Kasumi-1 (cell line): ENCODE measurements at regions not wholly inside any gene's neighbourhood (a gene's known extent, or its start where the extent isn't known, plus 50 kb on each side); places are given as distances from the start of the nearest gene placed in this dataset.
A peak's percentile ranks its signal among the peaks of the same experiment; 100 is the strongest.
"Not testable (repeated sequence)": the region's sequence is repeated elsewhere in the genome, so short reads cannot be mapped to it uniquely, and the experiment has no call there.

Experiments used
- DNase-seq, 2 experiments: peaks; one replicate each; lab custom pipeline; 2025; lab: John Stamatoyannopoulos, UW

DNA sequence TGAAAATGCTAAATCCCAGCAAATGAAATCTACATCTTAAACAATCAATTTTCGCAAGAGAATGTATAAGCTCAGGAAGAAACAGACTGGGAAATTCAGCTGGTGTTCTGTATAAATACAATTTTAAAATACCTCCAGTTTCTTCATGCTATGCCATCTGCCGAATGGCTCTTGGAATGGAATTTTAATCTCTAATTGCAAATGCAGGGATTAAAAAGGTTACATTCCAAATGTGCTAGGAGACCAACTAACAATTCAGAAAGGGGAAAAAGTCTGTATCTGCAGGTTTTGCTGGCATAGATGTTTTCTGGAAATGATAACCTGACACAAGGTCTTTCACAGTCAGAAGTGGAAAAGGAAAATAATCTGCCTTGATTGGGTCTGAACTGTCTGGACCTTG lies 379.7 kb downstream of the MAT2B start:
- DNase-seq, result no peak

DNA sequence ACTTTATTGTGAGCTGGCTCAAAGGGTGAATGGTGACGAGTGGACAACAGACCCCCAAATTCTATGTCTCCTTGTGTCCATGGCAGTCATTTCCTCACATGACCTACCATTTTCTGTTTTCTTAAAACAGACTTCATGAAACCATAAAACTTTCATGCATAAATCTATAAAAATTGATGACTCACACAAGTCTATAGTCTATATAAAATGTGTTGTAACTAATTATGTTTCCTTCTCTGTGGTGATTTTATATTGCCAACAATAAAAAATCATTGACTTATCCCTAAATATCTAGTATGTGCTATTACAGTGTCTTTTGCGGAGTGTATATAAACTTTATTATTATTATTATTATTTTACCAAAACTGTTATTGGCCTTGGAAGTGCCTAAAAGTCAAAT lies 382.4 kb downstream of the MAT2B start:
- no peak for DNase-seq

DNA sequence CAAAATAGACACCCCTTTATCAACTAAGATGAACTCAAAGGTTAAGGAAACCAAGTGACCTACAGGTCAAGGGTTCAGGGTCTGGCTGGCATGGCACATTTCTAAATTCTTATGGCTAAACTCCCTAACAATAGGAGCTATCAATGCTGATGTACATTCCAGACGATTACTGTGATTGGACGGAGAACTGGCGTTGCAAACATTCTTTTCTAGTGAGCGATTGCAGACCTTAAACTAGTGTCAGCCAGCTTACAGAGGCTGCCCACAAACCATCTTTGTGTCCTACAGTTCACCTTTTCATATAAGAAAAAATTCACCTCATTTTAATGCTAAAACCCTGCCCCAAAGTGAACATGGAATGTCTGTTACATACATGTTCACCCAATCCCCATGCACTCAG lies 382.9 kb downstream of the MAT2B start:
- no peak for DNase-seq

DNA sequence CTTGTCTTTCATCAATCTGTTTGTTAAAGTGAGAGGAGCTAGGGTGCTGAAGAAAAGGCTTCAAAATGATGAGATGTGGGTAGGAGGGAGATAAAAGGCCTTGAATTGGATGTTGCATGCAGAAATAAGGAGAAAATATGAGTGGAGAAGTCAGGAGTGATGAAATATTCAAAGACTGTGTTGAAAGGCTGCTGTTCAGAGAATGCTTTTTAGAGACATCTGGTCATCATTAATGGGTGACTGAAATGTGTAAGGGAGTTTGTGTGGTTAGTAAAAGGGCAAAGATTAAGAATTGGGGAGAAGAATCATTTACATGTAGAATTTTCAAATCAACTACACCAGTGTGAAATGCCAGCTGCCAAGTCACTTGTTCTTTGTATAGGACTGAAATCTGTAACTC lies 383.9 kb downstream of the MAT2B start:
- no peak for DNase-seq

DNA sequence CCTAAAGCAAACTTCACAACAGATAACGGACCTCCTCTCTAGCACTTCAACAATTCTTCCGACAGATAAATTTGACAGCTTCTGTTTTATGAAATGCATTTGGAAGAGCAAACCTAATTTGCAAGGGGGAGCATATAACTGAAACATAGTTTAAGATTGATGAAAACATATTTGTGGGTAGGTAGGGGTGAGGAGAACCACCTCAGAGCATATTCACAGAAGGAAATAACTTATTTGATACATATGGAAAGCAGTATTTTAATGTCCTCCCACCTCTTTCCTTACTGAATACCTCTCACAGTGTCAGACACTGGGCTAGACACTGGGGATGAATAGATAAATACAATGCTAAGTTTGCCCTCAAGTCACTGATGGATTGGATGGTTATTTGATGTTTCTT lies 384.8 kb downstream of the MAT2B start:
- DNase-seq, result no peak

DNA sequence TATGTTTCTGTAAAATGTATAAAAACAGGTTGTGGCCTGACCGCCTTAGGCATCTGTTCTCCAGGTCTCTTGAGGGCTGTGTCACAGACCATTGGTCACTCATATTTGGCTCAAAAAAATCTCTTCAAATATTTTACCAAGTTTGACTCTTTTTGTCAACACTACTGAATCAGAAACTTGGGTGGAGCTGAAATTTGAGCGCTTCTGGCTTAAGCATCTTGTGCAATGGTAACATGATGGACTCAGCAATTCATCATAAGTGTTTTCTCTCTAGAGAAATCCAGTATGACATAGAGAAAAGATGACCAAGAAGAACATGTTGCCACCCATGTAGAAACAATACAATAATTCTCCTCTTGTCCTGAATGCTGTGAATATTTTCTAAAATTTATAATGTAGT lies 387.9 kb downstream of the MAT2B start:
- DNase-seq, result no peak

DNA sequence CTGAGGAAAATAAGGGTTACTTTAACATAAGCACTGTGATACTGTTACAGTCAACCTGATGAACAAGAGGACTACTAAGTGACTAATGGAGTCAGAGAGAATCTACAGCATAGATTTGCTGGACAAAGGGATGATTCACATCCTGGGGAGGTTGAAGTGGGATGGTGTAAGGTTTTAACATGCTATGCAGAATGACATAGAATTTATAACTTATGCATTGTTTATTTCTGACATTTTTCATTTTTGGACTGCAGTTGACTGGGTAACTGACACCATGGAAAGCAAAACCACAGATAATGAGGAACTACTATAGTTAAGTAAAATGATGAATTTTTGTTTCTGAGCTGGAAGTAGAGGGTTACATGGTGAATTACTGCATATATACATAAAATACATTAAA lies 389.2 kb downstream of the MAT2B start:
- DNase-seq, result peak; percentile 50 to 54

DNA sequence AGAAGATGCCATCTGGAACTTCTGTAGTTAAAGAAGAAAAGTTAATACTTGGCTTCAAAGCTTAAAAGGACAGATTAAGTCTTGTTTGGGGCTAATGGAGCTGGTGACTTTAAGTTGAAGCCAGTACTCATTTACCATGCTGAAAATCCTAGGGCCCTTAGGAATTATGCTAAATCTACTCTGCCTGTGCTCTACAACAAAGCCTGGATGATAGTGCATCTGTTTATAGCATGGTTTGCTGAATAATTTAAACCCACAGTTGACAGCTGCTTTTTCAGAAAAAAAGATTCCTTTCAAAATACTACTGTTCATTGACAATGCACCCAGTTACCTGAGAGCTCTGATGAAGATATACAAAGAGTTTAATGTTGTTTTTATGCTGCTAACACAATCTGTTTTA lies 393.5 kb downstream of the MAT2B start:
- DNase-seq, result no peak

DNA sequence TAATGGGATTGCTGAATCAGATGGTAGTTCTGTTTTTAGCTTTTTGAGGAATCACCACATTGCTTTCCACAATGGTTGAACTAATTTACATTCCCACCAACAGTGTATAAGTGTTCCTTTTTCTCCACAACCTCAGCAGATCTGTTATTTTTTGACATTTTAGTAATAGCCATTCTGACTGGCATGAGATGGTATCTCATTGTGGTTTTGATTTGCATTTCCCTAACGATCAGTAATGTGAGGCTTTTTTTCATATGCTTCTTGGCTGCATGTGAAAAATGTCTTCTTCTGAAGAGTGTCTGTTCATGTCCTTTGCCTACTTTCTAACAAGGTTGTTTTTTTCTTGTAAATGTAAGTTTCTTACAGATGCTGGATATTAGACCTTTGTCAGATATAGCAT lies 402.4 kb downstream of the MAT2B start:
- not testable (repeated sequence) for DNase-seq

DNA sequence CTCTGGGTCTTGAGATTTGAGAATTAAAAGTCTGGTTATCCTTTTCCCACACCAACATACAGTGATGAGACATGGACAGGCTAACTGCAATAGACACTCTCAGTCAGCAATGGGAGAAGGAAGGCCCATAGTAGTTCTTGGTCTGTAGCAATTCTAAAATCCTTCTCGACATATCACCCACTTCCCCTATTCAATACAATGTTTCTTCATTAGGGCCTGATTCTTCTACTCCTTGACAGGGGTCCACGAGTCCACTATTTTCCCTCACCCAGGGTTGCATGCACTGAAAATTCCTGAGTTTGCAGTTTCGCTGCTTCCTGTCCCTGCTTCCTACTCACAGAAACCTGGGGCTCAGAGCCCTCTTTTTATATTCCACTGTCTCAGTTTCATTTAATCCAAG lies 402.8 kb downstream of the MAT2B start:
- no peak for DNase-seq

DNA sequence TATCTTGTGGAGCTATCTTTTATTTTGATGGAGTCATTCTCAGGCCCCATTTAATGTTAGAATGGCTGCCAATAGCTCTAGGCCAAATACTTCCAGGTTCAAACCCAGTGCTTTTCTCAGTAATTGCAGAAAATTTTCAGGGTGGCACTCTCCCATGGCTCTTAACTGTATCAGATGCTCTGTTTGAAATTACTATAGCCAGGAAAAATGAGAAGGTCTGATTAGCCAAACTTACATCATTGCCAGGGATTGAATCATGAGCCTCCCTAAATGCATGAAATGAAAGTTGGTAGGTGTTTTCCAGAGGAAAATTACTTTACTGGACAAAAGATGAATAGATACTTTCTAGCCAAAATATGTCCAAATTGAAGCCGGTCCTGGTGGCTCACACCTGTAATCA lies 404.8 kb downstream of the MAT2B start:
- DNase-seq, result no peak

DNA sequence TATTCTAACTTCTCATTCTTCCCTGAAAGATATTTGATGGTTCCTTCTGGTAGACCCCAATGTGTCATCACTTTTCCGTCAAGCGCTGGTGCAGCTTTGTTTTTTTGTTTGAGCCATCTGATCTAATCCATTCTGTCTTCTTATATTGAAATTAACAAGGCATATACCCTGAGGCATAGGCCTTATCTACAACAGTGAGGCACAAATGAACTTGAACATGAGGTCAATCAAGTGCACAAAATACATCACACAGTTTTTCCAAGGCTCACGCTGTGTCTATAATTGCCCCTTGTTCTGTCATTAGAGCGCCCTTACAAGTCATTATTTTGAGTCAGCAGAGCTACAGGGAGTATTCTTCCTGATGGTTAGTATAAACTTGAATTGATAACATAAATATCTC lies 406.6 kb downstream of the MAT2B start:
- DNase-seq, result no peak

DNA sequence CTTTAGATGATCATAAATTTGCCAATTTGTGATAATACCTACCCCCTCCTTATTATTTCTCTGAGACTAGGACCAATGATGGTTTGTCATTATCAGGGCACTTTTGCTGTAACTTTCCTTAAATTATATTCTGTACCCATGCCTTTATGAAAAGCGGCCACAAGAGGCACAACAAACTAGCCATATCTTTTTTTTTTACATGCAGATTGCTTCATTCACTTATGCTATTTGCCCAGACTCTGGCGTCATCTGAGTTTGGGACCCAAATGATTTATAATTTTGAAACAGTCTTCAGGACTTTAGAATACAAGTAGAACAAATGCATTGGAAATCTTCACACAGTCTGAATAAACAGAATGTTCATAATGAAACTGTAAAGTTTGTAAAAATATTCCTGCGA lies 408.1 kb downstream of the MAT2B start:
- peak; percentile 9 to 13 for DNase-seq

DNA sequence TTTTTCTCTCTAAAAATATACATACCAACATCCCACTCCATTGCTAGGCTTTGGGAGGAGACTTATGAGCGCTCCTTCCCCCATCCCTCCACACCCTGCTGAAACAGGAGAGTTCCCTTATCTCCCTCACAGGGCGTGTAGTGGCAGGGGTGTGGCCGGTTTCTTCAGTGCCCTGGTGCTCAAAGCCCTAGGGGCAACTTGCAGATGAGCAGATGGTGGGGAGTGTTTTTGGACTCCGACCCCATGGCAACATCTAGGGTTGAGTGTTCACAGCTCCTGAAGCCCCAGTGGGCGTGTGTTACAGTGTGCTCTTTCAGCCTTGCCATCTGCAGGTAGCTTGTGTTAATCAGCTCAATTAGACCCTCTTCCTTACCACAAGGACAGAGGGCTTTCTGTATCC lies 409.5 kb downstream of the MAT2B start:
- no peak for DNase-seq

DNA sequence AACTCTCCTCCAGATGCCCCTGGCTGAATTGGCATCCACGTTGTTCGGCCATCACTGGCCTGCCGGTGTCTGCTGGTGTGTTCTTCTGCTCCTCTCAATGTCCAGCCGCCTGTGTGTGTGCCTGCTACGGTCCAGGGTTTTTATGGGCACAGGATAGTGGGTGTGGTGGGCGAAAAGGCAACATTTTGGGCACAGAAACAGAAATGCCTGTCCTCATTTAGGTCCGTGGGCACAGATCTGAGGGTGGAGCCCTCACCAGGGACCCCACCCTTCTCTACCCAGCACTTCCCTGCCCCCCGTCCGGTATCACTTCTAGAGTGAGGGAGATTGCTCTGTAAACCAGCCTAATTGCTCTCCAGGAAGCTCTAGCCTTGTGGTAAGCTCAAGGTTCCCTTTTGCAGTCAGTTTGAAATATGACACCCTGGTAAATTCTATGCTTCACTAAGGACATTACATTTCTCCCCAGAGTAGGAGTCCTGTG lies 410.1 kb downstream of the MAT2B start:
- peak; percentile 93 to 95 for DNase-seq

DNA sequence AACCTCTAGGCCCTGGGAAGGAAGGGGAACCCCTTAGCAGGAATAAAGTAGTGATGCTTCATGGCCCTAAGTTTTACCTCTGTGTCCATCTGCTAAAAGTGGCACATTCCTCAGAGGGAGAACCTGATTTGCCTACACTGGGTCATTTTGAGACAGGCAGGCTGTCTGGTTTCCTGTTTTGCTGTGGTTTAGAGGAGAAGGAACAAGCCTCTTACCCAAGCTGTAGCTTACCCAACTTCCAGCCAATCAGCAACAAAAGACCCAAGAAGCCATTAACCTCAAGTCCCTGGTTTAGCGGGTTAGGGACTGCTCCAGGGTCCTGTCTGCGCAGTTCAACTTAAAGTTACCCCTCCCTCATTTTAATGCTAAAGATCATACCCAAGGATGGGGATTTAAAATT lies 411.0 kb downstream of the MAT2B start:
- DNase-seq, result peak; percentile 87 to 91

DNA sequence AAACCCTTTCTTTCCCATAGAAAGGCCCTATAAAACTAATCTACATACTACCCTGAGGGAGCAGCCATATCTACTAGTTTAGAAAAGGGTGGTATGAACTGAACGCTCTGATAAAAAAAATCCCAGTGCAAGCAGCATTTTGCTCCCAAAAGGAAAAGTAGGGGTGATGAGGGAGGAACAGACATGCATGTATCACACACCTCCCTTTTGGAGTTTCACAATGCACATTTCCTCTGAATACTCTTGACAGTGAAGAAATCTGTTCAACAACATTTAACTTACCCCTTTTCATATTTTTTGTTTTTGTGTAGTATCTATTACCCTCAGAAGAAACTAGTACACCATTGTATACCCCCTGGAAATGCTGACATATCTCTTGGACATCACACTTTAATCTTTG lies 411.4 kb downstream of the MAT2B start:
- peak in 1 of 2 experiments; percentile 50 for DNase-seq

DNA sequence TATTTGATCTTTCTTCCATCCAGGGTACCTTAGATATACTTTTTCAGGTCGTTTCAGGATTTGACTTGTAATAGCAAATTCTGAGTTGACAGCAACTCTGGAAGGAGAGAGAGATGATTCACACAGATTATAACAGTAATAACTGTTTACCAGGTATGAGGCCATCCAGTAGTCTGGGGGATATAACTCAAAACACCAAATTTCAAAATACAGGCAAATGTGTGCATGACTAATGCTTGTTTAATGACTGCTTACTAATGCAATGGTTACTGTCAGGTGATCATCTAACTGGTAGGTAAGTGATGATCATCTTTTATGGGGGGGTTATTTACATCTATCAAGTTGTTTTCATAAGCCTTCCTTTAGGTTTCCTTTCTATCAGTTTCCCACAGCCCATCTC lies 412.3 kb downstream of the MAT2B start:
- DNase-seq, result no peak

DNA sequence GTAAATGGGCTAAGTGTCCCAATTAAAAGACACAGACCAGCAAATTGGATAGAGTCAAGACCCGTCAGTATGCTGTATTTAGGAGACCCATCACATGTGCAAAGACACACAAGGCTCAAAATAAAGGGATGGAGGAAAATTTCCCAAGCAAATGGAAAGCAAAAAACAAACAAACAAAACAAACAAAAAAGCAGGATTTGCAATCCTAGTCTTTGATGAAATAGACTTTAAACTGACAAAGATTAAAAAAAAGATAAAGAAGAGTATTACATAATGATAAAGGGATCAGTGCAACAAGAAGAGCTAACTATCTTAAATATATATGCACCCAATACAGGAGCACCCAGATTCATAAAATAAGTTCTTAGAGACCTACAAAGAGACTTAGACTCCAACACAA lies 429.6 kb downstream of the MAT2B start:
- DNase-seq, result not testable (repeated sequence)

DNA sequence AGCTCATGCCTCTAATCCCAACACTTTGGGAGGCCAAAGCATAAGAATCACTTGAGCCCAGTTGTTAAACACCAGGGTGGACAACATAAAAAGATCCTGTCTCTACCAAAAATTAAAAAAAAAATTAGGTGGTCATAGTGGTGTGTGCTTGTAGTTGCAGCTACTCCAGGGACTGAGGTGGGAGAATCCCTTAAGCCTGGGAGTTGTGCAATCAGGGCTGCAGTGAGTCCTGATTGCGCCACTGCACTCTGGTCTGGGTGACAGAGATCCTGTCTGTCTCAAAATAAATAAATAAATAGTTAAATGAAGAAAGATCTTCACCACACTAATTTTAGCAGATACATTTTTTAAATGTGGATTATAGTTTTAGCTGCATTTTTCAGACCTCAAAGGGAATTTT lies 433.2 kb downstream of the MAT2B start:
- DNase-seq, result peak in 1 of 2 experiments; percentile 16

DNA sequence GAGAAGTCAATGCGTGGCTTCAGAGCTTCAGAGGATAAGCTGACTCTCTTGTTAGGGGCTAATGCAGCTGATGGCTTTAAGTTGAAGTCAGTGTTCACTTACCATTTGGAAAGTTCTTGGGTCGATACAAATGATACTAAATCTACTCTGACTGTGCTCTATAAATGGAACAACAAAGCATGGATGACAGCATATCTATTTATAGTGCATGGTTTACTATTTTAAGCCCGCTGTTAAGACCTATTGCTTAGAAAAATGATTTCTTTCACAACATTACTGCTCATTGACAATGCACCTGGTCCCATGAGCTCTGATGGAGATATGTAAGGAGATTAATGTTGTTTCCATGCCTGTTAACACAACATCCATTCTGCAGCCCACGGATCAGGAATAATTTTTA lies 435.7 kb downstream of the MAT2B start:
- DNase-seq, result no peak

DNA sequence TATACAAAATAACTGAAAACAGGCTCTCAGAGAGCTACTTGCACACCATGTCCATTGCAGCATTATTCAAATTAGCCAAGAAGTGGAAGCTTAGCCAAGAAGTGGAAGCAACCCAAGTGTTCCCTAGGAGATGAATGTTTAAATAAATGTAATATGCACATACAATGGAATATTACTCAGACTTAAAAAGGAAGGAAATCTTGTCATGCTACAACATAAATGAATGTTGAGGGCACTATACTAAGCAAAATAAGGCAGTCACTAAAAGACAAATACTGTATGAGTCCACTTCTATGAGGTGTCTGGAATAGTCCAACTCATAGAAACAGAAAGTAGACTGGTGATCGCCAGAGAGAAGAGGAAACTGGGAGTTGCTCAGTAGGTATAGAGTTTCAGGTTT lies 438.1 kb downstream of the MAT2B start:
- no peak for DNase-seq

DNA sequence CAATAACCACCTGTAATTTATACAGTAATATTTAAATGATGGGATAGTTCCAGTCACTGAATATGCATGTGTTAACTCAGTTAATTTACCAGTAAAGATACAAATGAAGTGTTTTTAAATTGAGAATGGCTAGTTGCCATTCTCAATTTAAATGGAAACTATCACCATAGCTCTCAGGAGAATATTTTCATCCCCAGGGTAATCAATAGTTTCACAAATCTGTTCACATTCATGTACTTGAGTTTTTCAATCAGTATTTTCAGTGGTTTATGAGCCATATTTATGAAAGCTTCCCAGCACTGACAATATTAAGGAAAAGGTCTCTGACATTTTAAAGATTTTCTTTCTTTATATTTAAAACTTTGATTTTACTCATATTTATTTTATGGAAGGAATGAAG lies 439.3 kb downstream of the MAT2B start:
- no peak for DNase-seq

DNA sequence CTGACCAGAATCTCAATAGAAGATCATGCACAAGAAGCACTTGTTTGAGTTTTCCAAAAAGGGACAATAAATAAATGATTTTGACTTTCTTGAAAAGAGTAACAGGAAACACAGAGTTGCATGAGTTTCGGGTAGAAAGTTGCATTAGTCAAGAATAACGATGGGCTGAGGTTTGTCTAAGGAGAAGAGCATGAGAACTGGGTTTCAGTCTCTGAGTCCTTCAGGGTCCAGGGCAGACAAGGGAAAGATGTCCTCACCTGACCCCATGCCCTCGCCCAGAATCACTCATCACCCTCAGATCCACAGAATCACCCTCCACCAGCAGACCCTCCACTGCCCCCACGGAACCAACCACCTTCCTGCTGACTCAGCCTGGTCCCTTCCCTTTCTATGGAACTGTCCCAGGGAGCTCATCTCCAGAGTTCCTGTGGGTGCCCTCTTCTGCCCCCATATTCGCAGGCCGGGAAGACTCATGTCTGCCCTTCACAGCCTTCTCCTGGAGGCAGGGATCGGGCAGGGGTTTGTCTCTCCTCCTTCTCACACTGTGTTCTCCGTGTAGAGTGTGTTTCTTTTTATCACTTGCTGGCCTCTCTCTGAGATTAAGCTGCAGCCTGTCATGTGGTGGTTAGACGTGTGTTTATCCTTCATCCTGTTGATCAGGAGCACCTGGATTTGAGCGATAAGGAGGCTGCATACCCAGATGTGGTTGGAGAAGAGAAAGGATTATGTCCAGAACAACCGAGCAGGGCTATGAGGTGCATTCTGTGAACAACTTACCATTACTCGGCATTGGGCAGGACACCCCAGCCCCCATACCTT lies 442.6 kb downstream of the MAT2B start:
- no peak for DNase-seq
